Cardiac fibroblast (primary cell): ENCODE measurements at regions not wholly inside any gene's neighbourhood (a gene's known extent, or its start where the extent isn't known, plus 50 kb on each side); places are given as distances from the start of the nearest gene placed in this dataset.

Source experiments
- DNase-seq, 2 donors: peaks; one replicate each; pipeline versions ENCODE4 v3.0.0 to v3.0.0-alpha.2; 2010; ENCODE audit warnings: low read depth in 2 of 2
- H3K4me3 ChIP-seq, 2 donors: replicated peaks in 1 of 2; 1 replicate in 1 of 2; 2 replicates in 1 of 2; pipeline ENCODE4 v1.5.1; 2011; ENCODE audit warnings: low read depth in 2 of 2, low read length in 2 of 2, mild to moderate bottlenecking in 2 of 2, moderate library complexity in 1 of 2
- TF ChIP-seq, protein P1 (sequence below): IDR thresholded peaks from one replicate; pipeline ENCODE4 v1.5.1; 2011; ENCODE audit warnings: low read depth, mild to moderate bottlenecking, low read length, inconsistent platforms

DNA sequence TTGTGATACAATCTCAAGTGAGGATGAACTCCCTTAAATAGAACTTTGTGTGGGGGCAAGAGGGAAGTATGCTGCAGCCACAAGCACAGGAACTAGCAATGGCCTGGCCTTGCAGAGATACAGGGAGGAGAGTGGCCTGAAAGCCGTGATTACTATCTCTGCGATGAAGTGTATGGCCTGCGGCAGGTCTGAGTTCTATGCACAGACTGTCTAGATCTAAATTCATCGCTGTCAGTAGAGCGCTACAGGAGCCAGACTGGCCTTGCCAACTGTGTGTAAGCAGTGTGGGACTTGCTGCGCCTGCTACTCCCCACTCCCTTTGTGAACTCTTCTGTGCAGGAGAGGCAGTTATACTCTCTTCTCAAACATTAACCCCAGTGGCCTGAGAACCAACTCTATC, 997.0 kb downstream of the GRIK2 start:
- TF ChIP-seq, protein P1, sequence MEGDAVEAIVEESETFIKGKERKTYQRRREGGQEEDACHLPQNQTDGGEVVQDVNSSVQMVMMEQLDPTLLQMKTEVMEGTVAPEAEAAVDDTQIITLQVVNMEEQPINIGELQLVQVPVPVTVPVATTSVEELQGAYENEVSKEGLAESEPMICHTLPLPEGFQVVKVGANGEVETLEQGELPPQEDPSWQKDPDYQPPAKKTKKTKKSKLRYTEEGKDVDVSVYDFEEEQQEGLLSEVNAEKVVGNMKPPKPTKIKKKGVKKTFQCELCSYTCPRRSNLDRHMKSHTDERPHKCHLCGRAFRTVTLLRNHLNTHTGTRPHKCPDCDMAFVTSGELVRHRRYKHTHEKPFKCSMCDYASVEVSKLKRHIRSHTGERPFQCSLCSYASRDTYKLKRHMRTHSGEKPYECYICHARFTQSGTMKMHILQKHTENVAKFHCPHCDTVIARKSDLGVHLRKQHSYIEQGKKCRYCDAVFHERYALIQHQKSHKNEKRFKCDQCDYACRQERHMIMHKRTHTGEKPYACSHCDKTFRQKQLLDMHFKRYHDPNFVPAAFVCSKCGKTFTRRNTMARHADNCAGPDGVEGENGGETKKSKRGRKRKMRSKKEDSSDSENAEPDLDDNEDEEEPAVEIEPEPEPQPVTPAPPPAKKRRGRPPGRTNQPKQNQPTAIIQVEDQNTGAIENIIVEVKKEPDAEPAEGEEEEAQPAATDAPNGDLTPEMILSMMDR = no peak
- DNase-seq = no peak
- H3K4me3 ChIP-seq = no peak overlapping the region

DNA sequence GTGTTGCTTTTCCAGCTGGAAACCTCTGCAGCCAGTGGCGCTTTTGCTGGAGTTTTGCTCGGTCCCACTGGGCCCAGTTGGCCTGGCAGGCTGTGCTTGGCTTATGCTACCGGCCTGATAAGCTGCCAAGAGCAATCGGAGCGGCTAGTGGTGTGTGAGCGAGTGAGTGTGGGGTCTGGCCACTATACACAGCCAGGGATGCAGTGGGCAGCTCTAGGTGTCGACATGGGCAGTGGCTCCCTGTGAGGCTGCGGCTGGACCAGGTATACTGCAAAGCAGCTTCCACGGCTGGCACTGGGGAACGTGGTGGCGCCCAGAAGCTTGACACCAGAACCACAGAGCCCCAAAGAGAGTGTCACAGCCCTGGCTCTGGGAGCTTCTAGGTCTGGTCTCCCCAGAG, 996.5 kb downstream of the GRIK2 start:
- TF ChIP-seq, protein P1 = no peak
- DNase-seq = no peak
- no peak overlapping the region for H3K4me3 ChIP-seq

DNA sequence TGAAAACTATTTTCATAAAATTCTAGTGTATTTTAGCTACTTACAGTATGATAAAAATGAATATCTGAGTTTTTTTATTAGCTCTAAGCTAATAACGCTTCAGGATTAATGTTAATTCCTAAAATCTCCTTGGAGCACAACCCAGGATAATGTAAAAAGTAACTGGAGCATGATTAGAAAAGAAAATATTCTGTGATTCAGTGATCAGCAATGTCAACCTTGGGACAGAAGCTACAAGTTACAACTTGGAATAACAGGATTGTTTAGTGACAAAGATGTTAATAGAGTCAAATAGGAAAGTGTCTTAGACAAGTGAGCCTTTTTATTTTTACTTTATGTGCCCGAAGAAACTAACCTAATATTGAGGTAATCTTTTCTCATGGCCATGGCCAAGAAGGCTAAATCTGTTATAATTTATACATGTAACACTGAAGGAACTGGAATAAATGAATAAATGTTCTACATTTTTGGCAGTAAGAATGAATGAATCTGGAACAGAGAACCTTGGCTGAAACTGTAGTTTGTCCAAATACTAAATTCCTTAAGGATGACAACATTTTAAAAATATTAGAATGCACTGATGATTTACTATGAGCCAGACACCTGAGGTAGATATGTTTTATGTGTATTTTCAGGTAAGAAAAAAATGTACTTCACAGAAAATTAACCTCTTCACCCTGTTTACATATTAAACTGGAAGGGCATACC, 994.0 kb downstream of the GRIK2 start:
- no peak overlapping the region for H3K4me3 ChIP-seq
- no peak for DNase-seq
- TF ChIP-seq, protein P1 = no peak

DNA sequence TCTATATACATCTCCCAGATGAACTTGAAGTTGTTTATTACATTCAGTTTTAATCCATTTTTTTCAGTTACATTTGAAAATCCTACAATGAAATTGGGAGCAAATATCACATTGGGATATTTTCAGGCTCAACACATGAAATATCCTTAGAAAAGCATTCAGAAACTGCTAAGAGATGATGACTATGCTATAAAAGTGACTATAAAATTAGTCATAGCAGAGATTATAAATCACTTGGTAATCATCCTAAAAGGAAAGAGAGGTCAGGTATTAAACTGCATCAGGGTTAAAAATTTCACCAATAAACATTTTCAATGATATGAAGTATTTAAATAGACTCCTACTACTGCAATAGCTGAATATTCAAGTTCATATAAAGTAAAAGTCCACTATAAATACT, 987.7 kb downstream of the GRIK2 start:
- TF ChIP-seq, protein P1 = no peak
- no peak overlapping the region for H3K4me3 ChIP-seq
- DNase-seq = no peak

DNA sequence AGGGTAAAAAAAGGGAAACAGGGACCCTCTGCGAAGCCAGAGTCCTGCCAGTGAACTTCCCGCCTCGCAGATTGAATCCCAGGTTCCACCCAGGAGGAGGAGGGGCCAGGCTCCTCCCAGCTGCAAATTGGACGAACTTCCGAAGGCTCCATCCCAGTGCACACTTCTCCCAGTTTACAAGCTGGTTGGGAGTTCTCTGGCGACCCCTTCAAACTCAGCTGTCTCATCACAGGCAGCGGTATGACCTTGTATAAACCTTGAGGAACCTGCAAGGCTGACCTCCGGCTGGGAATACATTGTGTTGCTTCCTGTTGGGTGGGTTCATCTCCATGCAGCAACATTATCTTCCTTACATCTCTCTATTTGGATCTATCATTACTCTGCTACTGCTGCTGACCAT, 962.7 kb downstream of the GRIK2 start:
- no peak overlapping the region for H3K4me3 ChIP-seq
- no peak for DNase-seq
- TF ChIP-seq, protein P1 = no peak

DNA sequence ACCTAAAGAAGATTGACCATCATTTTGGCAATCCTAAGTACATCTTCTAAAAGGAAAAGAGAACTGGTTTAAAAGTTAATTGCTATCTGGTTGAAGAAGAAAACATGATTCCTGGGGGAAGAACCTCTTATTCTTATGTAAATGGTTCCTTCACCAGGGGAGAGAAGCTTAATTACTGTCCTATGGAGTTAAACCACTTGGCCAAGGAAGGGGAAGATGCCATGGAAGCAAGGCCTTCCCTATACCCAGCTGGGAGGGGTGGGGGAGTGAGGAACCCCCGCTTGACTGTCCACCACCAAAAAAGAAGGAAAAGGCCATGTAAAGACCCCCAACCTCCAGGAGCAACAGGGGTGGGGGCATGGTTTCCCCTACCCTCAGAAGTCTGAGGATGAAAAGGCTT, 962.1 kb downstream of the GRIK2 start:
- DNase-seq = no peak
- TF ChIP-seq, protein P1 = no peak
- no peak overlapping the region for H3K4me3 ChIP-seq

DNA sequence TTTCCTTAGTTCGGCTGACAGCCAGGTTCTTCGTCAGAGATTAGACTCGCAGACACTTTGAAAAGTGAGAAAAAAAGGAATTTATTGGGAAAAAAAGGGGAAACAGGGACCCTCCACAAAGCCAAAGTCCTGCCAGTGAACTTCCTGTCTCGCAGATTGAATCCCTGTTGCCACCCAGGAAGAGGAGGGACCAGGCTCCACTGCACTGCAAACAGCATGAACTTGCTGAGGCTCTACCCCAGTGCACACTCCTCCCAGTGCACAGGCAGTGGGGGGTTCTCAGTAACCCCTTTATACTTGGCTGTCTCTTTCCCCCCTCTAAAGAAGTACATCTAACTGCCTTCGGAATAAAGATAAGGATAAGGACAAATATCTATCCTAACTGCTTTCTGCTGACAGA, 959.0 kb downstream of the GRIK2 start:
- H3K4me3 ChIP-seq = no peak overlapping the region
- DNase-seq = no peak
- TF ChIP-seq, protein P1 = no peak
